Mucosa of descending colon (tissue), 3 donors: ENCODE measurements at regions not wholly inside any gene's neighbourhood (a gene's known extent, or its start where the extent isn't known, plus 50 kb on each side); places are given as distances from the start of the nearest gene placed in this dataset.
"Not testable (repeated sequence)": the region's sequence is repeated elsewhere in the genome, so short reads cannot be mapped to it uniquely, and the experiment has no call there.

Experiments
- ATAC-seq: fragments of 200-7000 bp; cut with Tn5 transposase; one replicate; pipeline ENCODE4 v1.9.1; 2020; ENCODE audit warnings: mild to moderate bottlenecking, moderate library complexity
- DNase-seq, 3 donors: peaks; one replicate each; pipeline ENCODE4 v3.0.0-alpha.2; 2020
- H3K36me3 ChIP-seq: fragments of 200-600 bp; one replicate; pipeline ENCODE4 v1.8.0; 2021; ENCODE audit warnings: low read depth, mild to moderate bottlenecking
- H3K4me1 ChIP-seq: fragments of 200-600 bp; one replicate; pipeline ENCODE4 v1.8.0; 2021; ENCODE audit warnings: low read depth, mild to moderate bottlenecking
- H3K4me3 ChIP-seq: fragments of 200-600 bp; one replicate; pipeline ENCODE4 v1.8.0; 2021; ENCODE audit warnings: mild to moderate bottlenecking
- H3K9me3 ChIP-seq: fragments of 200-600 bp; one replicate; pipeline ENCODE4 v1.8.0; 2021; ENCODE audit warnings: mild to moderate bottlenecking
- intact Hi-C, 2 donors: fragments of 100-400 bp; cut with DNase I in 1 of 2; cut with micrococcal nuclease in 1 of 2; formaldehyde crosslinking; loops; one replicate each; pipeline versions ENCODE4 v1.11.0 to v1.11.1; 2022; cut with DNase I, micrococcal nuclease
- TF ChIP-seq, protein P1 (sequence below): fragments of 200-600 bp; IDR thresholded peaks from one replicate; pipeline ENCODE4 v1.8.0; 2022; ENCODE audit warnings: antibody characterized with exemption, mild to moderate bottlenecking
- donor health status: DM: no; HTN: no; CAD: no; lungs with moderate emphysema.
- donor health status: DM: no; HTN: no; CAD: no.
- donor health status: DM: no; HTN: yes; CAD: no.

DNA sequence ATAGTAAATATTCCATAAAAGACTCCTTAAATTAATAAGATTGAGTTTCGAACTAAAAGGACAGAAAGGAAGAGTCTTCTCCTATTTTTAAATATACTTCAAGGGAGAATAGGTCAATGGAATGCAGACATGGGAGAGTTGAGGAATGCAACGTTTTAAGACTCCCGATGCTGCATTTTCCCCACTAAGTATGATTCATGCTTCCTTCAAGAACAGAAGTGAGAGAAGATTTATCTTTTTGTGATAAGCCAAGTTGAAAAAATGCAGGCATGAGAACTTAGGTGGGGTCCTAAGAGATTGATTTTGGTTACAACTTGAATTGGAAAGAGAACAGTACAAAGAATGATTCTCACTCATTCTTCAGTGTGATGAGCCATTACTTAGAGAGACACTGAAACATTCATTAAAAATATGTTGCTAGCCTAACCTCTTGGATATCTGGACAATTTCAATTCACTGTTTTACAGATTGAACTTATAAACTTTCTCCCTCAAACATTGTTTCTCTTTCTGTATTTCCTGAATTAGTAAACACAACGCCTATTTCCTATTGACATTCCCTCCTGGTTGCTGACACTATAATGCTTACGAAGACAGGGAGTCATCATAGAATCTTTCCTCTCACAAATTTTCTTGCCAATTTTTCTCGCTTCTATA lies 1666.1 kb upstream of the WWC1 start:
- no peak for ATAC-seq
- TF ChIP-seq, protein P1, sequence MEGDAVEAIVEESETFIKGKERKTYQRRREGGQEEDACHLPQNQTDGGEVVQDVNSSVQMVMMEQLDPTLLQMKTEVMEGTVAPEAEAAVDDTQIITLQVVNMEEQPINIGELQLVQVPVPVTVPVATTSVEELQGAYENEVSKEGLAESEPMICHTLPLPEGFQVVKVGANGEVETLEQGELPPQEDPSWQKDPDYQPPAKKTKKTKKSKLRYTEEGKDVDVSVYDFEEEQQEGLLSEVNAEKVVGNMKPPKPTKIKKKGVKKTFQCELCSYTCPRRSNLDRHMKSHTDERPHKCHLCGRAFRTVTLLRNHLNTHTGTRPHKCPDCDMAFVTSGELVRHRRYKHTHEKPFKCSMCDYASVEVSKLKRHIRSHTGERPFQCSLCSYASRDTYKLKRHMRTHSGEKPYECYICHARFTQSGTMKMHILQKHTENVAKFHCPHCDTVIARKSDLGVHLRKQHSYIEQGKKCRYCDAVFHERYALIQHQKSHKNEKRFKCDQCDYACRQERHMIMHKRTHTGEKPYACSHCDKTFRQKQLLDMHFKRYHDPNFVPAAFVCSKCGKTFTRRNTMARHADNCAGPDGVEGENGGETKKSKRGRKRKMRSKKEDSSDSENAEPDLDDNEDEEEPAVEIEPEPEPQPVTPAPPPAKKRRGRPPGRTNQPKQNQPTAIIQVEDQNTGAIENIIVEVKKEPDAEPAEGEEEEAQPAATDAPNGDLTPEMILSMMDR, result no peak
- no peaks in the 10 kb centered on the region for H3K36me3 ChIP-seq
- intact Hi-C loops, result no loop called here
- no peaks in the 10 kb centered on the region for H3K4me1 ChIP-seq
- H3K9me3 ChIP-seq, result peaks cover 3% of the 10 kb centered on the region
- no peak overlapping the region for H3K4me3 ChIP-seq
- DNase-seq, result no peak

- Histone ChIP-seq H3K4me1 (no peaks in the 10 kb centered on the region), H3K36me3 (no peaks in the 10 kb centered on the region), H3K4me3 (no peak overlapping the region), H3K9me3 (peaks cover 17% of the 10 kb centered on the region)
- no peak for DNase-seq
- intact Hi-C loops, result no loop called here
- TF ChIP-seq, protein P1, result no peak
- no peak for ATAC-seq
Measured at GRCh38 chr5:166637295-166637694, 1654.2 kb upstream of the WWC1 start.

GRCh38 chr5:166639151-166639550 lies 1652.3 kb upstream of the WWC1 start:
- Histone ChIP-seq H3K4me3 (no peak overlapping the region), H3K4me1 (no peaks in the 10 kb centered on the region), H3K36me3 (no peaks in the 10 kb centered on the region), H3K9me3 (peaks cover 10% of the 10 kb centered on the region)
- no peak for DNase-seq
- no peak for ATAC-seq
- intact Hi-C loops, result no loop called here
- TF ChIP-seq, protein P1, result no peak

DNA sequence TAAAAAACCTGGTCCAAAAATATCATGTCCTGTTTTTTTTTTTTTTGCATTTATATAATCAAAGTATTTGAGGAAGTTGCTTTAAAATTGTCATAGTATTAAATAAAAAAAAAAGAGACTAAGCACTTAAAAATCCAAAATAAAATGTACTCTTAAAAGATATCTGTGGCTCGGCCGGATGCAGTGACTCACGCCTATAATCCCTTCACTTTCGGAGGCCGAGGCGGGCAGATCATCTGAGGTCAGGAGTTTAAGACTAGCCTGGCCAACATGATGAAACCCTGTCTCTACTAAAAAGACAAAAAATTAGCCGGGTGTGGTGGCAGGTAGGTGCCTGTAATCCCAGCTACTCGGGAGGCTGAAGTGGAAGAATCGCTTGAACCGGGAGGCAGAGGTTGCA lies 1651.3 kb upstream of the WWC1 start:
- H3K36me3 ChIP-seq, H3K9me3 ChIP-seq, H3K4me1 ChIP-seq, DNase-seq, H3K4me3 ChIP-seq, intact Hi-C loops, ATAC-seq: not testable (repeated sequence)

GRCh38 chr5:166648736-166649135 lies 1642.7 kb upstream of the WWC1 start:
- intact Hi-C loops, result no loop called here
- Histone ChIP-seq H3K4me3 (no peak overlapping the region), H3K36me3 (no peaks in the 10 kb centered on the region), H3K9me3 (peaks cover 3% of the 10 kb centered on the region), H3K4me1 (no peaks in the 10 kb centered on the region)
- TF ChIP-seq, protein P1, result no peak
- ATAC-seq, result no peak
- no peak for DNase-seq

GRCh38 chr5:166649676-166650075 lies 1641.8 kb upstream of the WWC1 start:
- peaks cover 3% of the 10 kb centered on the region for H3K9me3 ChIP-seq
- no peak for ATAC-seq
- no peak overlapping the region for H3K4me3 ChIP-seq
- H3K36me3 ChIP-seq, result no peaks in the 10 kb centered on the region
- TF ChIP-seq, protein P1, result no peak
- DNase-seq, result no peak
- no peaks in the 10 kb centered on the region for H3K4me1 ChIP-seq
- intact Hi-C loops, result no loop called here
